ENCODE measurements at regions not wholly inside any gene's neighbourhood (a gene's known extent, or its start where the extent isn't known, plus 50 kb on each side); places are given as distances from the start of the nearest gene placed in this dataset.
A peak's percentile ranks its signal among the peaks of the same experiment; 100 is the strongest.

- no peak for ATAC-seq
- H3K9me3 ChIP-seq (ENCODE audit: control insufficient read depth in 1 of 2, insufficient read depth in 1 of 2, low read depth in 1 of 2, low read length in 2 of 2) = no peaks in the 10 kb centered on the region
- no peak for TF ChIP-seq POLR2AphosphoS5 (IDR thresholded peaks at IDR 0.05; ENCODE audit: low read depth, low read length)
- TF ChIP-seq SP1 (IDR thresholded peaks at IDR 0.05; ENCODE audit: low read depth) = no peak
- no peak for TF ChIP-seq POLR2A (IDR thresholded peaks at IDR 0.05; ENCODE audit: borderline replicate concordance, extremely low read depth, insufficient read depth, insufficient read length)
- TF ChIP-seq FOSL1 (IDR thresholded peaks at IDR 0.05; ENCODE audit: low read depth) = no peak
- TF ChIP-seq EZH2phosphoT487 (IDR thresholded peaks at IDR 0.05; ENCODE audit: borderline replicate concordance) = no peak
- no peak for TF ChIP-seq ZFX (IDR thresholded peaks at IDR 0.05)
- no peak for TF ChIP-seq CBX3 (IDR thresholded peaks at IDR 0.05; ENCODE audit: low read depth)
- H3K36me3 ChIP-seq (ENCODE audit: control insufficient read depth in 1 of 2, insufficient read depth in 2 of 2, low read length in 2 of 2) = no peaks in the 10 kb centered on the region
- DNase-seq (ENCODE audit: low read depth, low spot score) = no peak
- ChIA-PET RAD21 (ENCODE audit: low non-redundant PET in 1 of 2, low total read pairs in 2 of 2, uncharacterized antibody in 2 of 2, unreplicated experiment in 2 of 2) (no interaction called here), CTCF (no interaction called here), POLR2A (no interaction called here)
- no peaks in the 10 kb centered on the region for H4K20me1 ChIP-seq (ENCODE audit: insufficient read depth)
- H2AFZ ChIP-seq (ENCODE audit: low read depth, low read length, poor library complexity, severe bottlenecking) = peak overlapping the region; percentile 69
- BruUV-seq (replicated peaks) = no TSS peak
- H3K4me3 ChIP-seq (replicated peaks in 1 of 2; ENCODE audit: low read depth in 1 of 2, low read length in 2 of 2) = no peak overlapping the region
- no peaks in the 10 kb centered on the region for H3K27me3 ChIP-seq (ENCODE audit: insufficient read depth, low read length)
- intact Hi-C loops (cut with micrococcal nuclease) = no loop called here
- H3K4me2 ChIP-seq (ENCODE audit: low read length) = no peak overlapping the region
- H3K79me2 ChIP-seq (ENCODE audit: insufficient read depth, low read length) = no peaks in the 10 kb centered on the region
- no peak overlapping the region for H3K27ac ChIP-seq (ENCODE audit: low read depth, low read length)
- no peak overlapping the region for H3K9ac ChIP-seq (ENCODE audit: low read length)
- H3K9me2 ChIP-seq (ENCODE audit: insufficient read depth) = no peaks in the 10 kb centered on the region
- H3K4me1 ChIP-seq (ENCODE audit: control insufficient read depth in 1 of 2, insufficient read depth in 2 of 2, low read length in 2 of 2) = no peaks in the 10 kb centered on the region
Measured at GRCh38 chr4:137156054-137156453, 376.2 kb downstream of the PCDH18 start.

GRCh38 chr4:137131201-137131600 is 401.1 kb downstream of the PCDH18 start:
- H3K9ac ChIP-seq (ENCODE audit: low read length) = no peak overlapping the region
- intact Hi-C loops (cut with micrococcal nuclease) = no loop called here
- TF ChIP-seq ATF3 (IDR thresholded peaks at IDR 0.05) (no peak), SRF (IDR thresholded peaks at IDR 0.05; ENCODE audit: low read depth) (no peak), SP1 (IDR thresholded peaks at IDR 0.05; ENCODE audit: low read depth) (no peak), EZH2 (IDR thresholded peaks at IDR 0.05) (no peak), RAD21 (IDR thresholded peaks at IDR 0.05; ENCODE audit: low read depth) (no peak), POLR2A (IDR thresholded peaks at IDR 0.05; ENCODE audit: borderline replicate concordance, extremely low read depth, insufficient read depth, insufficient read length) (no peak)
- POLR2A ChIA-PET = no interaction called here
- CTCF ChIA-PET = no interaction called here
- H3K4me1 ChIP-seq (ENCODE audit: control insufficient read depth in 1 of 2, insufficient read depth in 2 of 2, low read length in 2 of 2) = no peaks in the 10 kb centered on the region
- H3K9me3 ChIP-seq (ENCODE audit: control insufficient read depth in 1 of 2, insufficient read depth in 1 of 2, low read depth in 1 of 2, low read length in 2 of 2) = no peaks in the 10 kb centered on the region
- no peak overlapping the region for H2AFZ ChIP-seq (ENCODE audit: low read depth, low read length, poor library complexity, severe bottlenecking)
- H3K79me2 ChIP-seq (ENCODE audit: insufficient read depth, low read length) = no peaks in the 10 kb centered on the region
- H3K9me2 ChIP-seq (ENCODE audit: insufficient read depth) = no peaks in the 10 kb centered on the region
- ATAC-seq (no peak), DNase-seq (ENCODE audit: low read depth, low spot score) (no peak)
- no peaks in the 10 kb centered on the region for H3K27me3 ChIP-seq (ENCODE audit: insufficient read depth, low read length)
- BruUV-seq (replicated peaks) = no TSS peak
- H3K4me2 ChIP-seq (ENCODE audit: low read length) = no peak overlapping the region
- no peak overlapping the region for H3K27ac ChIP-seq (ENCODE audit: low read depth, low read length)
- RAD21 ChIA-PET (ENCODE audit: low non-redundant PET in 1 of 2, low total read pairs in 2 of 2, uncharacterized antibody in 2 of 2, unreplicated experiment in 2 of 2) = no interaction called here
- no peaks in the 10 kb centered on the region for H4K20me1 ChIP-seq (ENCODE audit: insufficient read depth)
- no peaks in the 10 kb centered on the region for H3K36me3 ChIP-seq (ENCODE audit: control insufficient read depth in 1 of 2, insufficient read depth in 2 of 2, low read length in 2 of 2)
- H3K4me3 ChIP-seq (replicated peaks in 1 of 2; ENCODE audit: low read depth in 1 of 2, low read length in 2 of 2) = no peak overlapping the region

Data from HCT116 (cell line).